Adrenal gland (tissue), 5 donors: ENCODE measurements at regions not wholly inside any gene's neighbourhood (a gene's known extent, or its start where the extent isn't known, plus 50 kb on each side); places are given as distances from the start of the nearest gene placed in this dataset.

Experiments
- POLR2A ChIP-seq, 2 donors: fragments of 450-650 bp; IDR thresholded peaks; one replicate each; pipeline ENCODE4 v1.6.1; 2017; ENCODE audit warnings: antibody characterized with exemption in 2 of 2, mild to moderate bottlenecking in 2 of 2, moderate library complexity in 1 of 2
- TF ChIP-seq, protein P1 (sequence below), 6 experiments: fragments of 450-650 bp in 4 of 6; fragments of 200-600 bp in 2 of 6; sonication (generic) in 1 of 6; IDR thresholded peaks; 1 replicate in 5 of 6; 2 replicates in 1 of 6; pipeline versions ENCODE4 v1.5.1 to v1.8.0; 2016 to 2021; ENCODE audit warnings: antibody characterized with exemption in 6 of 6, mild to moderate bottlenecking in 2 of 6, moderate library complexity in 1 of 6
- donor health status: DM: no; HTN: no; CAD: no.

DNA sequence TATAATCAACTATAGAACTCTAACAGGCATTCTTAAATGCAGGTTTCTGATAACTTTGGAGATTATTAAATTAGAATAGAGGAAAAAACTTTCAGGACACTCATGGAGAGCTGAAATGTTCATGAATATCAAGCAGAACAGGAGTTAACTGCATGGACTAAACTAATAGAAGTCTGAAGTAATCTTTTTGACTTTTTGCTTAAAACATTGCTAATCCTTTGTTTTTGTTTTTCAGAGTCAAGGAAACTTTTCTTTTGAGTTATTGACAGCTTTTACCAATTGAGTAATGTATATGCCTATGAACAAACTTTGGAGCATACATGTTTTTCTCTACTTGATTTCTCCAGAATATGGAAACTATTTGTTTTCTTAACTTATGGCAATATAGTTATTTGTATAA, 112.5 kb downstream of the EIF4E start:
- TF ChIP-seq, protein P1, sequence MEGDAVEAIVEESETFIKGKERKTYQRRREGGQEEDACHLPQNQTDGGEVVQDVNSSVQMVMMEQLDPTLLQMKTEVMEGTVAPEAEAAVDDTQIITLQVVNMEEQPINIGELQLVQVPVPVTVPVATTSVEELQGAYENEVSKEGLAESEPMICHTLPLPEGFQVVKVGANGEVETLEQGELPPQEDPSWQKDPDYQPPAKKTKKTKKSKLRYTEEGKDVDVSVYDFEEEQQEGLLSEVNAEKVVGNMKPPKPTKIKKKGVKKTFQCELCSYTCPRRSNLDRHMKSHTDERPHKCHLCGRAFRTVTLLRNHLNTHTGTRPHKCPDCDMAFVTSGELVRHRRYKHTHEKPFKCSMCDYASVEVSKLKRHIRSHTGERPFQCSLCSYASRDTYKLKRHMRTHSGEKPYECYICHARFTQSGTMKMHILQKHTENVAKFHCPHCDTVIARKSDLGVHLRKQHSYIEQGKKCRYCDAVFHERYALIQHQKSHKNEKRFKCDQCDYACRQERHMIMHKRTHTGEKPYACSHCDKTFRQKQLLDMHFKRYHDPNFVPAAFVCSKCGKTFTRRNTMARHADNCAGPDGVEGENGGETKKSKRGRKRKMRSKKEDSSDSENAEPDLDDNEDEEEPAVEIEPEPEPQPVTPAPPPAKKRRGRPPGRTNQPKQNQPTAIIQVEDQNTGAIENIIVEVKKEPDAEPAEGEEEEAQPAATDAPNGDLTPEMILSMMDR (IDR thresholded peaks at IDR 0.05): no peak
- no peak for TF ChIP-seq POLR2A (IDR thresholded peaks at IDR 0.05)
